HPDE6-E6E7 (cell line): ENCODE measurements at regions not wholly inside any gene's neighbourhood (a gene's known extent, or its start where the extent isn't known, plus 50 kb on each side); places are given as distances from the start of the nearest gene placed in this dataset.

Experiments used
- DNase-seq: peaks from one replicate; pipeline ENCODE4 v3.0.0; 2011; ENCODE audit warnings: missing footprints; ENCODE audit errors: extremely low spot score

GRCh38 chr5:31048282-31049270, 144.9 kb upstream of the CDH6 start:
- no peak for DNase-seq

DNA sequence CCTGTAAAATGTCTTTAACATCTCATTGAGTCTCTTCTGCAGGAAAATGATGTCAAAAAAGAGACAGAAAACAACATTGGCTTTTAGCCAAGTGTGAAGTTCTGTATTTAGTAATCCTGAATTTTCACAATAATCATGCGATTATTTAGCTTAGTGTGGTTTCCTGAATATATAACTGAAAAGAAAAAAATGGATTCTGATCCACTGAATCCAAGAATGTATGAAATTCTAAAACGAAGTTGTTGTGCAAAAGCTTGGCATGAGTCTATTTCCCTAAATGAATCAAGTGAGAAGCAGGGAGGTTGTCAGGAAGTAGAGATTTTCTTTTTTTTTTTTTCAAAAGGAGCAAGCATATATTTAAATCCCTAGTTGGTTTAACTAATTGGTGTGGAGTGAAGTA, 145.9 kb upstream of the CDH6 start:
- no peak for DNase-seq

GRCh38 chr5:31047007-31047406, 146.5 kb upstream of the CDH6 start:
- DNase-seq = no peak

DNA sequence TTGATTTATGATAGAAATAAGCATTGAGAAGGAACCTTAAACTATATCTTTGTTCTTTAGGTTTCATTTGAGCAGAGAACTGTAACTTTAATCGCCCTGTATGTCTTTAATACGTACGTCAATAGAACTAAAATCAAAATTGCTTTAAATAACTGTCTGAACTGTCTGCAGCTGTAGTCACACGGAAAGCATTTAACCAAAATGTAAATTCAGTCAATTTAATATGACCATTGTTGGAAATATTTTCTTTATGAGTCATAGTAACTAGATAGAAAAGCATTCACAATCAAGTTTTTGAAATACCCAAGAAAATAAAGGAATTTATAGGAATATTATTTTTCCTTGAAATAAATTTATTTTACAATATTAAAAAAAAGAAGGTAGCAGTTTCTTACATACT, 157.1 kb upstream of the CDH6 start:
- DNase-seq = no peak

DNA sequence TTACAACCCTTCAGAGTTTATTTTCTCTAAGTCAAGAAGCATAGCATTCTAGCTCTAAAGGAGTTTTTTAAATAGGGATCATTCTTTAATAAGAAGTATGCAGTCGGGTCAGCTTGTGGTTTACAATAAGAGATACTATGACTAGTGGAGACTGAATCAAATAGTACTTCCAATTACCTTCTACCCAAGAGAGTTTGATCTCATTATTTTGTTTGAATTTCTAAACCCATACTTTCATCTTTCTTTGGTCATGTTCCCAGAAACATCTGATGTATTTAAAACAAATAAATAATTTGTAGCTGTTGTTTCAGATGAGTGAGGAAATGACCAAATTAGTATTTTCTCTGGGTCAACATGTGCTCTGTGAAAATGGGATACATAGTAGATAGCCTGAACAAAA, 160.2 kb upstream of the CDH6 start:
- no peak for DNase-seq

GRCh38 chr5:31029925-31030324, 163.6 kb upstream of the CDH6 start:
- DNase-seq = no peak

DNA sequence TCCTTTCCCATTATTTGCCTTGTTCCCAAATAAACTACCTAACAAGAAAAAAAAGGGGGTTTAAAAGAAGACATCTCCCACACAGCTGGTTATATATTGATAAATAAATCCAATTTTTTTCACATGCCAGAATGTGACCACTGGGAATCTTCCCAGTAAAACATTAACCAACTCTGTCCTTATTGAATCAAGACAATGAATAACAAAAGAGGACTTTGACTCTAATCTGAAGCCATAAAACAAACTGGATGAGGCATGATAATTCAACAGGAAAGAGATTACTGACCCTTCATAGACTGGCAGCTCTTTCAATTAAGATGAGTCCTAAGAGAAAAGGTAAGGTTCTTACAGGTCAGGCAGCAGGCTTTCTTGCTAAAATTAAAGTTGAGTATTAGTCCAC, 165.8 kb upstream of the CDH6 start:
- DNase-seq = no peak

- peak; percentile 46 for DNase-seq
Observed at GRCh38 chr5:31023105-31023504, 170.4 kb upstream of the CDH6 start.

DNA sequence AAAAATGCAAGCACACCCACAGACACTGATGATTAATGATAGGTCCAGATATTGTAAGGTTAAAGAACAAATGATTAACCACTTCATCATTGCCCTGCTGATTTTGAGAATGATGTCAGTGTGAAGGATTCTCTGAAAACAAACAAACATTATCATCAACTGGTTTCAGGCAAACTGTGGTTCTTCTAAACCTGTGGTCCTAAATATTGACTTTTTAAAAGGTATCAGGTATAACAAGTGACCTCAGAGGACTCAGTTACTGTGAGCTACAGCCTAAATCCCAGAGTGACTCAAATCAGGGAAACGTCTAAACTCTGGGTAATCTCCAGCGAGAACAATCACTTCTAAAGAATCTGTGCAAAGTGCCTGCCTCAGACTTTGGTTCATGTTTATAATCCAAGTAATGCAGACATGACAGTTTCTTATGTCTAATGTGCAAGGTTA, 172.3 kb upstream of the CDH6 start:
- DNase-seq = peak; percentile 26

DNA sequence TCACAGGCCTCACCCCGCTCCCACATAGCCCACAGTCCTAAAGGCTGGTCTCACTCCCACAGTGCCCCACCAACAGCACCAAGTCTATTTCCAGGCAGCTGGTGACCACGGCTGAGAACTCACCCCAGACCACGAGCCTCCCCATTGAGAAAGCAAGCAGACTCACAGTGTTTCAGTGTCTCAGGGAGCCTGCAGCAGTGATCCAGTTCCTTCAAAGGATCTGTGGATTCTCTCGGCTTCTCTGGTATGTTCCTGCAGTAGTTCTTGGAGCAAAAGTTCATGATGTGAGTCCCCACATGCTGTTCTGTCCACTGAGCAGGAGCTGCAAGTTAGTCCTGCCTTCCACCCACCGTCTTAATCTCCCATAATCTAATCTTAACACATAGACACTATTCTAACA, 185.3 kb upstream of the CDH6 start:
- no peak for DNase-seq

- DNase-seq = no peak
Observed at GRCh38 chr5:31007672-31008071, 185.8 kb upstream of the CDH6 start.

- DNase-seq = no peak
Observed at GRCh38 chr5:31000287-31000686, 193.2 kb upstream of the CDH6 start.

DNA sequence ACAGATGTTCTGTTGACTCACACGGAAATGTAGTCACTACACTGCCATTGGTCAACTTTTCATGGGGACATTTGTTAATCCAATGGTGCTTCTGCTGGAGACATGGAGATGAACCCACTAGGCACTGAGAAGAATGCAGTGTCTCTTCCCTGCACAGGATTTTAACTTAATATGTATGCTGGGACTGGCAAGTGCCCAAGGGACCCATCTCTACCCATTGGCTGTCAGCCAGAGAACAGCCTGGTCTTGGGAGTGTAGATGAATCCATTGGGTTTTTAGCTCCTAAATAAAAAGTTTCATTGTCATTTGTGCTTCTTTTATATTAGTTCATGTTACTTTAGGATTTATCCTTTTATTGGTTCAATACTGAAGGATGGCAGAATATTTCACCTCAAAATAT, 195.8 kb upstream of the CDH6 start:
- DNase-seq = no peak

- no peak for DNase-seq
Observed at GRCh38 chr5:30994902-30995301, 198.6 kb upstream of the CDH6 start.

DNA sequence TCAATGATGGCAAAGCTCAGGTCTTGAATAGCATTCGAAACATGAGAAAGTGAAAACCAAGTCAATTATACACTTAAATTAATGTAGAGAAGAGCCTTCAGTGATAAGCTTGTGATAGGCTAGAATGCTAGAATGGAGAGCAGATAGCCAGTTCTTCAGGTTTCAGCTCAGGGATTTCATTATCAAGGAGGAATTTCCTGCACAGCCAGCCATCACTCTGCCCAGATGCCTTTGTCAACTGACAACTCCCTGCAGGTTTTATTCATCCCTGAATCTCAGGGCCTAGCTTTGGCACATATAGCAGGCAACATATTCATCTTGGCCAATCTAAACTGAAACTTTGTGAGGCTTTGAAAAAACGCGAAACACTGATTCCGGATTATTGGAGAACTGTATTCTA, 199.3 kb upstream of the CDH6 start:
- DNase-seq = no peak

DNA sequence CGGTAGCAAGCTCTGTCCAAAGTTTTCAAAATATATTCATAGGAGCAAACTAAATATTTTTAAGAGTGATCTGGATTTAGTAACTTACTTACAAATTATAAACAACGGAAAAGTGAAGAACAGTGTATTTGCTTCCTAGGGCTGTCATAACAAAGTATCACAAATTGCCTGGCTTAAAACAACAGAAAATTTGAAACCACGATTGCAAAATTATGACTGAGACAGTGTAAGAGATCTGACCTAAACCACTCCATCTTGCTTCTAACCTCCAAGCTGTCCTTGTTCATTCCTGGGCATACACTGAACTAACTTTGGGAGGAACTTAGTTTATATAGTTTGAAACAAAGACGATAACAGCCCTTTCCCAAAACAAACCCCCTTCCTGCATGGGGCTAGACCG, 202.0 kb upstream of the CDH6 start:
- no peak for DNase-seq

GRCh38 chr5:30981576-30981975, 211.9 kb upstream of the CDH6 start:
- DNase-seq = no peak

GRCh38 chr5:30968971-30969370, 224.5 kb upstream of the CDH6 start:
- no peak for DNase-seq

GRCh38 chr5:30960036-30960435, 233.4 kb upstream of the CDH6 start:
- no peak for DNase-seq

- DNase-seq = no peak
Observed at GRCh38 chr5:30959238-30959637, 234.2 kb upstream of the CDH6 start.

DNA sequence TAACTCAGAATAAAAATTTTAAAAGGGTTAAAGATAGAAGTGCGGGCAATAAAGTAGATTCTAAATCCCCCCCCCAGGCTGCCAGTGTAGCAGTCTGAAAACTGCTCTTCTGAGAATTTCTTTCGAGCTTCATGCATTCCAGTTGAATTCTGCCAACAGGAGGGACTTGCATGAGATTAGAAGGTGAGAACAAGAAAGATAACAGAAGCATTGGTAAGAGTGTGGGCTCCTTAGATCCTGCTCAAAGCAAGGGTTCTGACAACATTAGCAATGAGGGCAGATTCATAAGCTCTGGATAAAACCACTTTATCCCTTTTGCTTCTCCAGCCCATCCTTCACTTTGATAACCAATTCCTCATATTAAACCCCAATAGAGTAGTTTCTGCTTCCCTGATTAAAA, 235.9 kb upstream of the CDH6 start:
- DNase-seq = no peak

DNA sequence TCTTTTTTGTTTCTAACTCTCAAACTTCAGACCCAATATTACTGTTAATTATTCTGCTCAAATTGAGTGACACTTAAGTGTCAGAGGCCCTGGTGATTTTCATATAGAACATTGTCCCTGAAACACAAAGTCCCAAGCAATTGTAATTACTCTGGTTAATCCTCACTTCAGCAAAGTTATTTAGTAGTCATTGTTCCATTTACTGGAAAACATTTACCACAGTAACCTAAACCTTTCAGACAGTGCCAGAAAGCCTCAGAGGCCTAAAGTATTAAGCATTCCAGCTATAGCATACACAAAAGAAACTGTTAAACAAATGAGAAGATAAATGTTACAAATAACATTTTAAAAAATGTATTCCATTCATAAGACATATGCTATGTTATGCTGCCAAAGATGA, 237.2 kb upstream of the CDH6 start:
- no peak for DNase-seq

DNA sequence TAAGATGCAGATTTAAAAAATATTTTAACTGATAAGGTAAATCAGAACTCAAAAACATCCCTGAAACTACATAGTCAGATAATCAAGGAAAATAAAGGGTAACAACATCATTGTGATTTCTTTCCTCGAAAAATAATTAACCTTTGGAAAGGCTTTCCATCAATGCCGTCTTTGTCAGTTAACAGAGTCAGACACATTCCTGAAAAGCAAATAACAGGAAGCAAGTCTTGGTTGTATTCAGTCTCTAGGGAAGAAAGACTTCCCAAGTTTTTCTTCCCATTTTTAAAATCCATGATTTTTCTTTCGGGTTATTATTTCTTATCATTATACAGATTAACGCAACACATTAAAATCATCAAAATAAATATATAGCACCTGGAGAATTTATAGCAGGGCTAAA, 256.4 kb upstream of the CDH6 start:
- no peak for DNase-seq

- no peak for DNase-seq
Observed at GRCh38 chr5:30933599-30933998, 259.9 kb upstream of the CDH6 start.
